ENCODE measurements at regions not wholly inside any gene's neighbourhood (a gene's known extent, or its start where the extent isn't known, plus 50 kb on each side); places are given as distances from the start of the nearest gene placed in this dataset.
"Not testable (repeated sequence)": the region's sequence is repeated elsewhere in the genome, so short reads cannot be mapped to it uniquely, and the experiment has no call there.

GRCh38 chr6:137309078-137309762 is 90.0 kb upstream of the IFNGR1 start:
- DNase-seq (ENCODE audit: low spot score) = peak; percentile 82

GRCh38 chr6:137307163-137307854 is 88.1 kb upstream of the IFNGR1 start:
- no peak for DNase-seq (ENCODE audit: low spot score)

- no peak for DNase-seq (ENCODE audit: low spot score)
Observed at GRCh38 chr6:137305691-137306090, 86.5 kb upstream of the IFNGR1 start.

GRCh38 chr6:137304020-137304780 is 85.0 kb upstream of the IFNGR1 start:
- no peak for DNase-seq (ENCODE audit: low spot score)

- DNase-seq (ENCODE audit: low spot score) = no peak
Observed at GRCh38 chr6:137303441-137303840, 84.3 kb upstream of the IFNGR1 start.

- no peak for DNase-seq (ENCODE audit: low spot score)
Observed at GRCh38 chr6:137299681-137300080, 80.5 kb upstream of the IFNGR1 start.

GRCh38 chr6:137297887-137298286 is 78.7 kb upstream of the IFNGR1 start:
- DNase-seq (ENCODE audit: low spot score) = no peak

- DNase-seq (ENCODE audit: low spot score) = not testable (repeated sequence)
Observed at GRCh38 chr6:137292326-137292725, 73.1 kb upstream of the IFNGR1 start.

GRCh38 chr6:137291441-137291840 is 72.3 kb upstream of the IFNGR1 start:
- no peak for DNase-seq (ENCODE audit: low spot score)

GRCh38 chr6:137290601-137291261 is 71.5 kb upstream of the IFNGR1 start:
- DNase-seq (ENCODE audit: low spot score) = no peak

- DNase-seq (ENCODE audit: low spot score) = no peak
Observed at GRCh38 chr6:137286916-137287315, 67.7 kb upstream of the IFNGR1 start.

GRCh38 chr6:137286368-137286767 is 67.2 kb upstream of the IFNGR1 start:
- DNase-seq (ENCODE audit: low spot score) = no peak

GRCh38 chr6:137284811-137285110 is 65.6 kb upstream of the IFNGR1 start:
- no peak for DNase-seq (ENCODE audit: low spot score)

- peak; percentile 48 for DNase-seq (ENCODE audit: low spot score)
Observed at GRCh38 chr6:137283940-137284810, 65.0 kb upstream of the IFNGR1 start.

GRCh38 chr6:137283080-137283479 is 63.9 kb upstream of the IFNGR1 start:
- no peak for DNase-seq (ENCODE audit: low spot score)

- DNase-seq (ENCODE audit: low spot score) = no peak
Observed at GRCh38 chr6:137282254-137282653, 63.1 kb upstream of the IFNGR1 start.

- not testable (repeated sequence) for DNase-seq (ENCODE audit: low spot score)
Observed at GRCh38 chr6:137279279-137279678, 60.1 kb upstream of the IFNGR1 start.

- no peak for DNase-seq (ENCODE audit: low spot score)
Observed at GRCh38 chr6:137277971-137278637, 58.9 kb upstream of the IFNGR1 start.

GRCh38 chr6:137272403-137272802 is 53.2 kb upstream of the IFNGR1 start:
- no peak for DNase-seq (ENCODE audit: low spot score)
